ENCODE measurements at regions not wholly inside any gene's neighbourhood (a gene's known extent, or its start where the extent isn't known, plus 50 kb on each side); places are given as distances from the start of the nearest gene placed in this dataset.
"Not testable (repeated sequence)": the region's sequence is repeated elsewhere in the genome, so short reads cannot be mapped to it uniquely, and the experiment has no call there.

- DNase-seq, result no peak
These were observed 86.0 kb upstream of the KCTD7 start for GRCh38 chr7:66542528-66543269.

- DNase-seq, result no peak
These were observed 79.2 kb upstream of the KCTD7 start for GRCh38 chr7:66549466-66549865.

- no peak for DNase-seq
These were observed 75.7 kb upstream of the KCTD7 start for GRCh38 chr7:66553001-66553400.

- DNase-seq, result not testable (repeated sequence)
These were observed 75.0 kb upstream of the KCTD7 start for GRCh38 chr7:66553675-66554074.

GRCh38 chr7:66554291-66554690, 74.4 kb upstream of the KCTD7 start:
- not testable (repeated sequence) for DNase-seq

GRCh38 chr7:66554842-66555430, 73.7 kb upstream of the KCTD7 start:
- not testable (repeated sequence) for DNase-seq

GRCh38 chr7:66556177-66556548, 72.5 kb upstream of the KCTD7 start:
- DNase-seq, result no peak

- DNase-seq, result no peak
These were observed 72.0 kb upstream of the KCTD7 start for GRCh38 chr7:66556549-66557213.

GRCh38 chr7:66557214-66558200, 71.2 kb upstream of the KCTD7 start:
- DNase-seq, result peak; percentile 90

- no peak for DNase-seq
These were observed 70.5 kb upstream of the KCTD7 start for GRCh38 chr7:66558201-66558641.

GRCh38 chr7:66558660-66559465, 69.8 kb upstream of the KCTD7 start:
- DNase-seq, result no peak

- no peak for DNase-seq
These were observed 64.6 kb upstream of the KCTD7 start for GRCh38 chr7:66564045-66564444.

GRCh38 chr7:66570179-66570578, 58.5 kb upstream of the KCTD7 start:
- not testable (repeated sequence) for DNase-seq

GRCh38 chr7:66571568-66571967, 57.1 kb upstream of the KCTD7 start:
- DNase-seq, result no peak

- not testable (repeated sequence) for DNase-seq
These were observed 54.7 kb upstream of the KCTD7 start for GRCh38 chr7:66573782-66574495.

- DNase-seq, result not testable (repeated sequence)
These were observed 53.9 kb upstream of the KCTD7 start for GRCh38 chr7:66574768-66575167.

- DNase-seq, result no peak
These were observed 53.3 kb upstream of the KCTD7 start for GRCh38 chr7:66575398-66575797.

GRCh38 chr7:66576646-66577045, 52.0 kb upstream of the KCTD7 start:
- DNase-seq, result no peak
